Fibroblast of pulmonary artery (primary cell): ENCODE measurements at regions not wholly inside any gene's neighbourhood (a gene's known extent, or its start where the extent isn't known, plus 50 kb on each side); places are given as distances from the start of the nearest gene placed in this dataset.
"Not testable (repeated sequence)": the region's sequence is repeated elsewhere in the genome, so short reads cannot be mapped to it uniquely, and the experiment has no call there.

Experiments used
- DNase-seq: peaks from one replicate; pipeline ENCODE4 v3.0.0-alpha.2; 2010; ENCODE audit warnings: low read depth
- H3K4me3 ChIP-seq: replicated peaks from 2 replicates; pipeline ENCODE4 v1.5.1; 2011; ENCODE audit warnings: low read depth, mild to moderate bottlenecking, control low read depth, low read length, moderate library complexity
- CTCF ChIP-seq: IDR thresholded peaks from 2 replicates; pipeline ENCODE4 v1.5.1; 2011; ENCODE audit warnings: mild to moderate bottlenecking, control low read depth, low read length, inconsistent platforms; ENCODE audit errors: missing control alignments

- TF ChIP-seq CTCF: no peak
- no peak overlapping the region for H3K4me3 ChIP-seq
- no peak for DNase-seq
Observed at GRCh38 chr4:18422685-18423084, 401.1 kb upstream of the LCORL start.

GRCh38 chr4:18421519-18421918, 400.0 kb upstream of the LCORL start:
- no peak for DNase-seq

GRCh38 chr4:18419780-18420179, 398.2 kb upstream of the LCORL start:
- DNase-seq: no peak
- no peak for TF ChIP-seq CTCF
- H3K4me3 ChIP-seq: no peak overlapping the region

More at GRCh38 chr4:18421519-18421918, 400.0 kb upstream of the LCORL start:
- no peak for TF ChIP-seq CTCF
- H3K4me3 ChIP-seq: no peak overlapping the region

- not testable (repeated sequence) for H3K4me3 ChIP-seq, DNase-seq
Observed at GRCh38 chr4:18418195-18418898, 396.8 kb upstream of the LCORL start.

GRCh38 chr4:18417651-18418050, 396.1 kb upstream of the LCORL start:
- not testable (repeated sequence) for DNase-seq, H3K4me3 ChIP-seq

- DNase-seq: no peak
- no peak overlapping the region for H3K4me3 ChIP-seq
- TF ChIP-seq CTCF: no peak
Observed at GRCh38 chr4:18406264-18406663, 384.7 kb upstream of the LCORL start.

- no peak overlapping the region for H3K4me3 ChIP-seq
- no peak for DNase-seq
- TF ChIP-seq CTCF: no peak
Observed at GRCh38 chr4:18405054-18405453, 383.5 kb upstream of the LCORL start.

GRCh38 chr4:18404642-18405041, 383.1 kb upstream of the LCORL start:
- no peak overlapping the region for H3K4me3 ChIP-seq
- DNase-seq: no peak
- no peak for TF ChIP-seq CTCF
